ENCODE measurements at regions not wholly inside any gene's neighbourhood (a gene's known extent, or its start where the extent isn't known, plus 50 kb on each side); places are given as distances from the start of the nearest gene placed in this dataset.

- ATAC-seq: no peak
- Histone ChIP-seq H3K4me2 (ENCODE audit: low read length) (no peak overlapping the region), H2AFZ (ENCODE audit: low read depth, low read length, poor library complexity, severe bottlenecking) (no peak overlapping the region), H3K27me3 (ENCODE audit: insufficient read depth, low read length) (no peaks in the 10 kb centered on the region), H3K9me2 (ENCODE audit: insufficient read depth) (no peaks in the 10 kb centered on the region), H3K27ac (ENCODE audit: low read depth, low read length) (no peak overlapping the region), H3K4me3 (replicated peaks in 1 of 2; ENCODE audit: low read depth in 1 of 2, low read length in 2 of 2) (no peak overlapping the region), H3K9ac (ENCODE audit: low read length) (no peak overlapping the region), H4K20me1 (ENCODE audit: insufficient read depth) (no peaks in the 10 kb centered on the region), H3K9me3 (ENCODE audit: control insufficient read depth in 1 of 2, insufficient read depth in 1 of 2, low read depth in 1 of 2, low read length in 2 of 2) (no peaks in the 10 kb centered on the region), H3K79me2 (ENCODE audit: insufficient read depth, low read length) (no peaks in the 10 kb centered on the region), H3K36me3 (ENCODE audit: control insufficient read depth in 1 of 2, insufficient read depth in 2 of 2, low read length in 2 of 2) (no peaks in the 10 kb centered on the region), H3K4me1 (ENCODE audit: control insufficient read depth in 1 of 2, insufficient read depth in 2 of 2, low read length in 2 of 2) (no peaks in the 10 kb centered on the region)
- BruUV-seq (replicated peaks): no TSS peak
- CTCF ChIA-PET: no interaction called here
- no peak for TF ChIP-seq SP1 (IDR thresholded peaks at IDR 0.05; ENCODE audit: low read depth)
- TF ChIP-seq MAX (IDR thresholded peaks at IDR 0.05): no peak
- TF ChIP-seq ELF1 (IDR thresholded peaks at IDR 0.05; ENCODE audit: borderline replicate concordance, low read depth): no peak
- TF ChIP-seq EGR1 (IDR thresholded peaks at IDR 0.05; ENCODE audit: low read depth): no peak
- TF ChIP-seq CTCF (IDR thresholded peaks at IDR 0.05 in 2 of 3, conservative IDR thresholded peaks at IDR 0.05 in 1 of 3; ENCODE audit: borderline replicate concordance in 1 of 3, insufficient read depth in 1 of 3, low read depth in 2 of 3, low read length in 2 of 3): no peak
- TF ChIP-seq CBX3 (IDR thresholded peaks at IDR 0.05; ENCODE audit: low read depth): no peak
- no peak for TF ChIP-seq ZBTB33 (IDR thresholded peaks at IDR 0.05; ENCODE audit: extremely low read depth, insufficient replicate concordance, low read length)
- no peak for TF ChIP-seq TCF7L2 (IDR thresholded peaks at IDR 0.05; ENCODE audit: borderline replicate concordance, extremely low read depth, insufficient read depth, insufficient read length)
- no peak for TF ChIP-seq CEBPB (IDR thresholded peaks at IDR 0.05; ENCODE audit: low read depth)
- TF ChIP-seq REST (IDR thresholded peaks at IDR 0.05; ENCODE audit: low read depth): no peak
- RAD21 ChIA-PET (ENCODE audit: low non-redundant PET in 1 of 2, low total read pairs in 2 of 2, uncharacterized antibody in 2 of 2, unreplicated experiment in 2 of 2): no interaction called here
- intact Hi-C loops (cut with micrococcal nuclease): no loop called here
- no peak for DNase-seq (ENCODE audit: low read depth, low spot score)
- POLR2A ChIA-PET: no interaction called here
Measured at GRCh38 chr4:160562661-160563060, 1459.8 kb downstream of the RAPGEF2 start.

Measured in HCT116 (cell line).